Vagina (tissue), 2 donors: ENCODE measurements at regions not wholly inside any gene's neighbourhood (a gene's known extent, or its start where the extent isn't known, plus 50 kb on each side); places are given as distances from the start of the nearest gene placed in this dataset.

Source experiments
- DNase-seq, 2 donors: peaks; one replicate each; pipeline ENCODE4 v3.0.0-alpha.2; 2017; ENCODE audit errors: extremely low spot score in 2 of 2
- H3K27ac ChIP-seq: fragments of 200-600 bp; sonication (generic); one replicate; pipeline ENCODE4 v1.5.1; 2019
- H3K27me3 ChIP-seq: fragments of 200-600 bp; sonication (generic); one replicate; pipeline ENCODE4 v1.5.1; 2019
- H3K36me3 ChIP-seq, 2 donors: fragments of 200-600 bp; sonication (generic); one replicate each; pipeline ENCODE4 v1.5.1; 2017 to 2019
- H3K4me1 ChIP-seq: fragments of 200-600 bp; sonication (generic); one replicate; pipeline ENCODE4 v1.5.1; 2019
- H3K4me3 ChIP-seq, 2 donors: fragments of 200-600 bp; sonication (generic); 1 replicate in 1 of 2; 2 replicates in 1 of 2; pipeline ENCODE4 v1.5.1; 2016 to 2019
- H3K9me3 ChIP-seq: fragments of 200-600 bp; sonication (generic); one replicate; pipeline ENCODE4 v1.5.1; 2019
- POLR2A ChIP-seq, 2 donors: fragments of 450-650 bp; IDR thresholded peaks; one replicate each; pipeline ENCODE4 v1.6.1; 2017; ENCODE audit warnings: antibody characterized with exemption in 2 of 2, mild to moderate bottlenecking in 2 of 2, moderate library complexity in 2 of 2
- POLR2AphosphoS5 ChIP-seq, 2 donors: sonication (generic); formaldehyde crosslinking; IDR thresholded peaks; one replicate each; pipeline ENCODE4 v1.9.0; 2017; ENCODE audit warnings: antibody characterized with exemption in 2 of 2, mild to moderate bottlenecking in 2 of 2, low read depth in 1 of 2; ENCODE audit not compliant: insufficient read depth in 1 of 2
- intact Hi-C: fragments of 100-400 bp; cut with DNase I; formaldehyde crosslinking; loops from one replicate; pipeline ENCODE4 v1.15.1; 2023
- TF ChIP-seq, protein P1 (sequence below), 3 experiments: fragments of 450-650 bp in 2 of 3; fragments of 200-600 bp in 1 of 3; sonication (generic) in 1 of 3; IDR thresholded peaks; one replicate each; pipeline ENCODE4 v1.5.1; 2017 to 2019; ENCODE audit warnings: antibody characterized with exemption in 3 of 3, mild to moderate bottlenecking in 2 of 3, moderate library complexity in 2 of 3

- Histone ChIP-seq H3K4me1 (no peaks in the 10 kb centered on the region), H3K36me3 (no peaks in the 10 kb centered on the region), H3K27me3 (no peaks in the 10 kb centered on the region), H3K27ac (no peak overlapping the region), H3K4me3 (no peak overlapping the region), H3K9me3 (no peaks in the 10 kb centered on the region)
- no peak for DNase-seq
- TF ChIP-seq, protein P1, sequence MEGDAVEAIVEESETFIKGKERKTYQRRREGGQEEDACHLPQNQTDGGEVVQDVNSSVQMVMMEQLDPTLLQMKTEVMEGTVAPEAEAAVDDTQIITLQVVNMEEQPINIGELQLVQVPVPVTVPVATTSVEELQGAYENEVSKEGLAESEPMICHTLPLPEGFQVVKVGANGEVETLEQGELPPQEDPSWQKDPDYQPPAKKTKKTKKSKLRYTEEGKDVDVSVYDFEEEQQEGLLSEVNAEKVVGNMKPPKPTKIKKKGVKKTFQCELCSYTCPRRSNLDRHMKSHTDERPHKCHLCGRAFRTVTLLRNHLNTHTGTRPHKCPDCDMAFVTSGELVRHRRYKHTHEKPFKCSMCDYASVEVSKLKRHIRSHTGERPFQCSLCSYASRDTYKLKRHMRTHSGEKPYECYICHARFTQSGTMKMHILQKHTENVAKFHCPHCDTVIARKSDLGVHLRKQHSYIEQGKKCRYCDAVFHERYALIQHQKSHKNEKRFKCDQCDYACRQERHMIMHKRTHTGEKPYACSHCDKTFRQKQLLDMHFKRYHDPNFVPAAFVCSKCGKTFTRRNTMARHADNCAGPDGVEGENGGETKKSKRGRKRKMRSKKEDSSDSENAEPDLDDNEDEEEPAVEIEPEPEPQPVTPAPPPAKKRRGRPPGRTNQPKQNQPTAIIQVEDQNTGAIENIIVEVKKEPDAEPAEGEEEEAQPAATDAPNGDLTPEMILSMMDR (IDR thresholded peaks at IDR 0.05) = no peak
- TF ChIP-seq POLR2A (IDR thresholded peaks at IDR 0.05) (no peak), POLR2AphosphoS5 (IDR thresholded peaks at IDR 0.05; ENCODE audit: insufficient read depth in 1 of 2, low read depth in 1 of 2) (no peak)
- intact Hi-C loops = no loop called here
Observed at GRCh38 chr16:18072161-18072560, 264.4 kb downstream of the NPIPA8 start.

DNA sequence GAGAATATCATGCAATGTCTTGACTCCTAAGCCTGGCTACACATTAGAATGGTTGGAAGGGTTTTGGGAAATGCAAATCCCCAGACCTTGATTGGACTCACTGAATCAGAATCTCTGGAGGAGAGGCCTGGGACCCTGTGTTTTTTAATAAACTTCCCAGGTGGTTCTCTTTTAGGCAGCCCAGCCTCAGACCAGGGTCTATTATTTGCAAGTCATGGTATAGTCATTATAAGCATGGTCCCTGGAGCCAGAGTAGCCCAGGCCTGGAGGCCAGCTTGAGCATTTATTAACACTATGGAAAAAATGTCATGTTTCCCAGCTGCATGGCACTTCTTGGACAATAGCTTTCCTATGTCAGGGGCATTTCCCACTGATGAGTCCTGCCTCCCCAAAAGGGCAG, 266.9 kb downstream of the NPIPA8 start:
- Histone ChIP-seq H3K4me1 (no peaks in the 10 kb centered on the region), H3K9me3 (no peaks in the 10 kb centered on the region), H3K36me3 (no peaks in the 10 kb centered on the region), H3K27ac (no peak overlapping the region), H3K27me3 (no peaks in the 10 kb centered on the region), H3K4me3 (no peak overlapping the region)
- TF ChIP-seq, protein P1 (IDR thresholded peaks at IDR 0.05) = no peak
- TF ChIP-seq POLR2A (IDR thresholded peaks at IDR 0.05) (no peak), POLR2AphosphoS5 (IDR thresholded peaks at IDR 0.05; ENCODE audit: insufficient read depth in 1 of 2, low read depth in 1 of 2) (no peak)
- no peak for DNase-seq
- intact Hi-C loops = no loop called here

DNA sequence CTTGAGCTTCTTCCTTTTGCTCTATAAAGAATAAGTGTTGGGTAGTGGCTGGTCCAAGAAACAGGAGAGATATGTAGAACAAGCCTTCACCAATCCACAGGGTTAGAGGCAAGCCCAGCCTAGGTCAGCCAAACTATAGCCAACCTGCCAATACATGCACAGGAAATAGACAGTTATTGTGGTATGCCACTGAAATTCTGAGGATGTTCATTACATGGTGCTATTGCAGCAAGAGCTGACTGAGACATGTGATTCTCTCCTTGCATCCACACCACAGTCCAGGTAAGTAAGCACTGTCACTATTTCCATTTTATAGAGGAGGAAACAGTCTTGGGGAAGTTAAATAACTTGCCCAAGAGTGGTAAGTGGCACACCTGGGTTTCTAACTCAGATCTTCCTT, 268.1 kb downstream of the NPIPA8 start:
- no peak overlapping the region for H3K27ac ChIP-seq
- no peak for DNase-seq
- H3K4me1 ChIP-seq = no peaks in the 10 kb centered on the region
- no peak for TF ChIP-seq POLR2AphosphoS5 (IDR thresholded peaks at IDR 0.05; ENCODE audit: insufficient read depth in 1 of 2, low read depth in 1 of 2)
- H3K4me3 ChIP-seq = no peak overlapping the region
- no peaks in the 10 kb centered on the region for H3K27me3 ChIP-seq
- intact Hi-C loops = no loop called here
- H3K36me3 ChIP-seq = no peaks in the 10 kb centered on the region
- H3K9me3 ChIP-seq = no peaks in the 10 kb centered on the region

DNA sequence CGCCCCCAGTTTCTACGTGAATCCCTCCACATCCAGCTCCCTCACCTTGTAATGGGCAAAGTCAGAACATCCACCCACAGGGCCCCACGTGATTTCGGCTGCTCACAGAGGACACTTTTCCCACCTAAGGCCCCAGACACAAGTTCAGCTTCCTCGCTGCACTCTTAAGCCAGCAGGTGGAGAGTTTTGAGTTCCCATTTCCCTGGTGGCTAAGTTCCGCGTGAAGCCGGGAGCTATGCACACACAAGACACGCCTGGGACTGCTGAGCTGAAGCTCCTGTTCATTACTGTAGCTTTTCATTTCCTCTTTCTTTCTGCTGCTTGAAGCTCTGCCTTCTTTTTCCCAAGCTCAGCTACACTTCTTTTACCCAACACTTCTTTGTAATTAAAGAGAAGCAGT, 273.8 kb downstream of the NPIPA8 start:
- H3K4me1 ChIP-seq = no peaks in the 10 kb centered on the region
- no peak overlapping the region for H3K27ac ChIP-seq
- no peaks in the 10 kb centered on the region for H3K9me3 ChIP-seq
- no peak overlapping the region for H3K4me3 ChIP-seq
- H3K27me3 ChIP-seq = no peaks in the 10 kb centered on the region
- DNase-seq = no peak
- TF ChIP-seq, protein P1 (IDR thresholded peaks at IDR 0.05) = no peak
- no peak for TF ChIP-seq POLR2AphosphoS5 (IDR thresholded peaks at IDR 0.05; ENCODE audit: insufficient read depth in 1 of 2, low read depth in 1 of 2)
- intact Hi-C loops = no loop called here
- H3K36me3 ChIP-seq = no peaks in the 10 kb centered on the region

- TF ChIP-seq, protein P1 (IDR thresholded peaks at IDR 0.05) = no peak
- TF ChIP-seq POLR2AphosphoS5 (IDR thresholded peaks at IDR 0.05; ENCODE audit: insufficient read depth in 1 of 2, low read depth in 1 of 2) = no peak
- no peak for TF ChIP-seq POLR2A (IDR thresholded peaks at IDR 0.05)
- intact Hi-C loops = no loop called here
- Histone ChIP-seq H3K27ac (no peak overlapping the region), H3K36me3 (no peaks in the 10 kb centered on the region), H3K27me3 (no peaks in the 10 kb centered on the region), H3K4me3 (no peak overlapping the region), H3K9me3 (no peaks in the 10 kb centered on the region), H3K4me1 (no peaks in the 10 kb centered on the region)
- DNase-seq = no peak
Observed at GRCh38 chr16:18060351-18060750, 276.2 kb downstream of the NPIPA8 start.

DNA sequence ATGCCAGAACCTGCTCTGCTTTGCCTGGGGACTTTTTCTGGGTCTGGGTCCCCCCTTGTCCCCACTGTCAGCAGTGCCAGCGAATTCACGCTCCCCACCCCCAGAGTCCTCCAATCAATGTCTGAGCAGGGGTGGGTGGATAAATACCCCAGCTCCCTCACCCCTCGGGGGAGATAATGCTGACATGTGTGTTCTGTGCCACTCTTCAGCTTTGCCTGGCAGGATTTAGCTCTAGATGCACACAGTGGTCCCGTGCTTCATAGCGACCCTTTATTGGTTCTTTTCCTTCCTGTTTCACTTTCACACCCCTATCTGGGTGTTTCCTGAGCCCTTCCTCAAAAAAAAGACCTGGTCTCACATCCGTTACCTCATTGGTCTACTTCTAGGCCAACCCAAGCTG, 277.0 kb downstream of the NPIPA8 start:
- intact Hi-C loops = no loop called here
- Histone ChIP-seq H3K36me3 (no peaks in the 10 kb centered on the region), H3K9me3 (no peaks in the 10 kb centered on the region), H3K27ac (no peak overlapping the region), H3K4me3 (no peak overlapping the region), H3K27me3 (no peaks in the 10 kb centered on the region), H3K4me1 (no peaks in the 10 kb centered on the region)
- TF ChIP-seq, protein P1 (IDR thresholded peaks at IDR 0.05) = no peak
- TF ChIP-seq POLR2A (IDR thresholded peaks at IDR 0.05) (no peak), POLR2AphosphoS5 (IDR thresholded peaks at IDR 0.05; ENCODE audit: insufficient read depth in 1 of 2, low read depth in 1 of 2) (no peak)
- no peak for DNase-seq
